ENCODE measurements at regions not wholly inside any gene's neighbourhood (a gene's known extent, or its start where the extent isn't known, plus 50 kb on each side); places are given as distances from the start of the nearest gene placed in this dataset.

DNA sequence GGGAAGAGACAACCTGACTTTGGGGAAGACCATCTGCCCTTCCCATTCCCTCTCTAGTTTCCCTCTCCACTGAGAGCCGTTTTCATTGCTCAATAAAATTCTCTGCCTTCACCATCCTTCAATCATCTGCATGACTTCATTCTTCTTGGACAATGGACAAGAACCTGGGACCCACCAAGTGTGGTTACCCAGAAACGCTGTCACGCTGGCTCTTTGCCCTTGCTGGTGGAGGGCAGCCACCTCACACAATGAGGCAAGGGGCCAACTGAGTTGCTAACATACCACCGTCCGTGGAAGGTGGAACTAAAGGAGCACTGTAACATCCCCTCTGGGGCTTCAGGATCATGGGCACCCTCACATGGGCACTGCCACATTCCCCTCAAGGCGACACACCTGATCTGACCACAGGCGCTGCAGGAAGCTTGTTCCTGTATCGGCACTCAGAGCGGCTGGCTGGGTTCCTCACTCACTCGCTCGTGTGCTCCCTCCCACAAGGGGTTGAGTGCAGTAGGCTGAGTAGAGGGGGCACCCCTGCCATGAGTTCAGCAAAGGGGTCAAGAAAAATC is 652.4 kb downstream of the PLPP3 start:
- no peak for DNase-seq (ENCODE audit: low spot score)
- H3K36me3 Mint-ChIP-seq (ENCODE audit: low read depth, unreplicated experiment): no peaks in the 10 kb centered on the region
- no peak overlapping the region for H3K4me3 Mint-ChIP-seq (ENCODE audit: unreplicated experiment)
- no peaks in the 10 kb centered on the region for H3K27me3 Mint-ChIP-seq (ENCODE audit: unreplicated experiment)
- no peaks in the 10 kb centered on the region for H3K4me1 Mint-ChIP-seq (ENCODE audit: unreplicated experiment)
- no peak overlapping the region for H3K27ac Mint-ChIP-seq (ENCODE audit: unreplicated experiment)
- no peaks in the 10 kb centered on the region for H3K9me3 Mint-ChIP-seq (ENCODE audit: unreplicated experiment)
- TF ChIP-seq, protein P1, sequence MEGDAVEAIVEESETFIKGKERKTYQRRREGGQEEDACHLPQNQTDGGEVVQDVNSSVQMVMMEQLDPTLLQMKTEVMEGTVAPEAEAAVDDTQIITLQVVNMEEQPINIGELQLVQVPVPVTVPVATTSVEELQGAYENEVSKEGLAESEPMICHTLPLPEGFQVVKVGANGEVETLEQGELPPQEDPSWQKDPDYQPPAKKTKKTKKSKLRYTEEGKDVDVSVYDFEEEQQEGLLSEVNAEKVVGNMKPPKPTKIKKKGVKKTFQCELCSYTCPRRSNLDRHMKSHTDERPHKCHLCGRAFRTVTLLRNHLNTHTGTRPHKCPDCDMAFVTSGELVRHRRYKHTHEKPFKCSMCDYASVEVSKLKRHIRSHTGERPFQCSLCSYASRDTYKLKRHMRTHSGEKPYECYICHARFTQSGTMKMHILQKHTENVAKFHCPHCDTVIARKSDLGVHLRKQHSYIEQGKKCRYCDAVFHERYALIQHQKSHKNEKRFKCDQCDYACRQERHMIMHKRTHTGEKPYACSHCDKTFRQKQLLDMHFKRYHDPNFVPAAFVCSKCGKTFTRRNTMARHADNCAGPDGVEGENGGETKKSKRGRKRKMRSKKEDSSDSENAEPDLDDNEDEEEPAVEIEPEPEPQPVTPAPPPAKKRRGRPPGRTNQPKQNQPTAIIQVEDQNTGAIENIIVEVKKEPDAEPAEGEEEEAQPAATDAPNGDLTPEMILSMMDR (IDR thresholded peaks at IDR 0.05; ENCODE audit: unreplicated experiment): no peak

DNA sequence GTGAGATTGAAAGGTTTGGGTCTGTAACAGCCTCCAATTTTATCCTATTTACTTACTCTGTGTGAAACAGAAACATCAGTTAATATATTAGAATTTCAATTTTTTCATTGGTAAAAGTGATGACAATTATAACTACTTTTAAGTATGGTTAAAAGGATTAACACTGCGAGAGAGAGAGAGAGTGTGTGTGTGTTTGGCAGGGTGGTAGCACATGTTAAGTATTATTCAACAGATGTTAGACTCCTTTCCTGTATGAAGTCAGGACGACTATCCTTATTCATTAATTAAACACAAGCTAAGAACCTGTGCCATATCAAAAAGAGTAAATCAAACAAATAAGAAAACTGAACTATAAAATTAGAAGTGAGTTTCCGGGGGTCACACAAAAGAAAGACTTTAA is 662.5 kb downstream of the PLPP3 start:
- Mint-ChIP-seq H3K27ac (ENCODE audit: unreplicated experiment) (no peak overlapping the region), H3K27me3 (ENCODE audit: unreplicated experiment) (peaks cover 3% of the 10 kb centered on the region), H3K4me1 (ENCODE audit: unreplicated experiment) (no peaks in the 10 kb centered on the region)

DNA sequence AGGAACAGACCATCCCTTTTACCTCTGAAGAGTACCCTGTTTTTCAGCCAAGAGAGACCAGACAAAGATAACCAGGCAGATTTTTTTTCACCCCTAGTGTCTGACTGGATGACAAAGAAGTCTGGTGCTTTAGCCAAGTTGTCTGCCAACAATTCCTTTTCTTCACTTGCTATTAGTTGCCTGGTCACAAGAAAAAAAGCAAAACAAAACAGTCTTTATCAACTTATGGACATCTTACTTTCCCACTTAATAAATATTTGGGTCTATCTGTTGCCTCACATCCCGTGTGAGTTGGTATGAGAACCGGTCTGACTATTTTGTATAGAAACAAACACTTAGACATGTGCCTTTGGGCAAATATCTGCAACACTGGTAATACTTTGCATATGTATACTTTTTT is 662.9 kb downstream of the PLPP3 start:
- Mint-ChIP-seq H3K9me3 (ENCODE audit: unreplicated experiment) (no peaks in the 10 kb centered on the region), H3K27ac (ENCODE audit: unreplicated experiment) (no peak overlapping the region), H3K27me3 (ENCODE audit: unreplicated experiment) (peaks cover 3% of the 10 kb centered on the region), H3K4me1 (ENCODE audit: unreplicated experiment) (no peaks in the 10 kb centered on the region), H3K36me3 (ENCODE audit: low read depth, unreplicated experiment) (no peaks in the 10 kb centered on the region), H3K4me3 (ENCODE audit: unreplicated experiment) (no peak overlapping the region)
- TF ChIP-seq, protein P1 (IDR thresholded peaks at IDR 0.05; ENCODE audit: unreplicated experiment): no peak
- no peak for DNase-seq (ENCODE audit: low spot score)

More for the DNA sequence above, 662.5 kb downstream of the PLPP3 start:
- DNase-seq (ENCODE audit: low spot score): no peak
- Mint-ChIP-seq H3K9me3 (ENCODE audit: unreplicated experiment) (no peaks in the 10 kb centered on the region), H3K4me3 (ENCODE audit: unreplicated experiment) (no peak overlapping the region), H3K36me3 (ENCODE audit: low read depth, unreplicated experiment) (no peaks in the 10 kb centered on the region)
- TF ChIP-seq, protein P1 (IDR thresholded peaks at IDR 0.05; ENCODE audit: unreplicated experiment): no peak

DNA sequence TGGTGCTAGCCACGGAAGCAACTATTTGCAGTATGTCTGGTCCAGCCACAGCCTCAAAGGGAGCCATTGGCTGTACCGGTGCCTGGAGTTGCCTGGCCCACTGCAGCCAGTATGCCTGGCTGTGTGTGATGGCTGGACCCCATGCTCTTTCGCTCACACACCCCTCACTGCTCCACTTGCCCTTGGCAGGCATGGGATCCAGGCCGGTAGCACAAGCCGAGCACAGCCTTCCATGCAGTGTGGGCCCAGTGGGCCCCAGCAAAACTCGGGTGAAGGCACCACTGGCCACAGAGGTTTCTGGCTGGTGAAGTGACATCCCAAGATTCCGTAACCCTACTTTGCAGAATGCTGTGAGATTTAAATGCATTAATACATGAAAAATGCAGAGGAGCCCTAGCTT is 665.8 kb downstream of the PLPP3 start:
- peaks cover 3% of the 10 kb centered on the region for H3K27me3 Mint-ChIP-seq (ENCODE audit: unreplicated experiment)
- no peaks in the 10 kb centered on the region for H3K4me1 Mint-ChIP-seq (ENCODE audit: unreplicated experiment)
- H3K4me3 Mint-ChIP-seq (ENCODE audit: unreplicated experiment): no peak overlapping the region
- no peak overlapping the region for H3K27ac Mint-ChIP-seq (ENCODE audit: unreplicated experiment)
- H3K36me3 Mint-ChIP-seq (ENCODE audit: low read depth, unreplicated experiment): no peaks in the 10 kb centered on the region
- TF ChIP-seq, protein P1 (IDR thresholded peaks at IDR 0.05; ENCODE audit: unreplicated experiment): no peak
- H3K9me3 Mint-ChIP-seq (ENCODE audit: unreplicated experiment): no peaks in the 10 kb centered on the region
- no peak for DNase-seq (ENCODE audit: low spot score)

DNA sequence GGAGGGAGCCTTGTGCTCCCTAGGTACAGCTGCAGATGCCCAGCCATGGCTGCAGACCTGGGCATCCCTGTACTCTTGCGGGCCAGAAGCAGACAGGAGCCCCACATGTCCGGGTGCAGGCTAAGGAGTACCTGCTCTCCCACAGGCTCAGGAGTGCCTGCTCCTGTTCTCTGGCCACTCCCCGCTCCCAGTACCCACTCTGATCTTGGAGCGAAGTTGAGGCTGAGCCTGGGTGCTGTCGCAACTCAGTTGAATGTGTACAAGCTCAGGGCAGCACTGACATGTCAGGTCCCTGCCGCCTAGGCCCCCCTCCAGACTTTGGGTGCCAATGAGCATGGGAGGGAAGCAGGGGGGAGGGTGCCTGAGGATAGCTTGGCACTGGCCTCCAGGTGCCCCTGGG is 666.9 kb downstream of the PLPP3 start:
- TF ChIP-seq, protein P1 (IDR thresholded peaks at IDR 0.05; ENCODE audit: unreplicated experiment): no peak
- Mint-ChIP-seq H3K27me3 (ENCODE audit: unreplicated experiment) (peaks cover 3% of the 10 kb centered on the region), H3K36me3 (ENCODE audit: low read depth, unreplicated experiment) (no peaks in the 10 kb centered on the region), H3K27ac (ENCODE audit: unreplicated experiment) (no peak overlapping the region), H3K9me3 (ENCODE audit: unreplicated experiment) (no peaks in the 10 kb centered on the region), H3K4me3 (ENCODE audit: unreplicated experiment) (no peak overlapping the region), H3K4me1 (ENCODE audit: unreplicated experiment) (no peaks in the 10 kb centered on the region)
- DNase-seq (ENCODE audit: low spot score): no peak

Measured in endothelial cell (in vitro differentiated cells).